Caki2 (cell line): ENCODE measurements at regions not wholly inside any gene's neighbourhood (a gene's known extent, or its start where the extent isn't known, plus 50 kb on each side); places are given as distances from the start of the nearest gene placed in this dataset.
"Not testable (repeated sequence)": the region's sequence is repeated elsewhere in the genome, so short reads cannot be mapped to it uniquely, and the experiment has no call there.

ENCODE experiments used
- DNase-seq: peaks from one replicate; pipeline ENCODE4 v3.0.0-alpha.2; 2015; ENCODE audit warnings: low read depth
- in situ Hi-C: cut with HindIII; loops from 2 replicates; pipeline ENCODE4 v1.10.0; 2016; ENCODE audit warnings: low sequenced_read_pairs, low pct_unique_long_range_greater_than_20kb, mixed read lengths

GRCh38 chr12:54799966-54800365 is 54.4 kb upstream of the MUCL1 start:
- DNase-seq, in situ Hi-C loops: not testable (repeated sequence)

GRCh38 chr12:54798651-54799050 is 55.7 kb upstream of the MUCL1 start:
- in situ Hi-C loops, result no loop called here
- DNase-seq, result no peak

- DNase-seq, result no peak
- in situ Hi-C loops, result no loop called here
These were observed 57.3 kb upstream of the MUCL1 start for GRCh38 chr12:54796991-54797390.

GRCh38 chr12:54795644-54796043 is 58.7 kb upstream of the MUCL1 start:
- DNase-seq, result no peak
- in situ Hi-C loops, result no loop called here

GRCh38 chr12:54786081-54786480 is 68.2 kb upstream of the MUCL1 start:
- DNase-seq, result no peak
- in situ Hi-C loops, result no loop called here

GRCh38 chr12:54784115-54784514 is 70.2 kb upstream of the MUCL1 start:
- in situ Hi-C loops, result no loop called here
- DNase-seq, result no peak

GRCh38 chr12:54777031-54777430 is 77.3 kb upstream of the MUCL1 start:
- DNase-seq, in situ Hi-C loops: not testable (repeated sequence)

- in situ Hi-C loops, result no loop called here
- no peak for DNase-seq
These were observed 80.7 kb upstream of the MUCL1 start for GRCh38 chr12:54773593-54773992.

GRCh38 chr12:54765652-54766051 is 88.7 kb upstream of the MUCL1 start:
- in situ Hi-C loops, result no loop called here
- DNase-seq, result no peak

- no peak for DNase-seq
- in situ Hi-C loops, result no loop called here
These were observed 91.9 kb upstream of the MUCL1 start for GRCh38 chr12:54762390-54762789.

GRCh38 chr12:54759751-54760150 is 94.6 kb upstream of the MUCL1 start:
- in situ Hi-C loops, result no loop called here
- DNase-seq, result peak; percentile 16

- no peak for DNase-seq
- in situ Hi-C loops, result no loop called here
These were observed 102.8 kb upstream of the MUCL1 start for GRCh38 chr12:54751493-54751892.

- DNase-seq, result no peak
- in situ Hi-C loops, result no loop called here
These were observed 101.1 kb upstream of the DCD start for GRCh38 chr12:54749191-54749818.

- no peak for DNase-seq
- in situ Hi-C loops, result no loop called here
These were observed 96.4 kb upstream of the DCD start for GRCh38 chr12:54744590-54744989.

GRCh38 chr12:54740882-54741281 is 92.7 kb upstream of the DCD start:
- DNase-seq, result no peak
- in situ Hi-C loops, result no loop called here

GRCh38 chr12:54736549-54736948 is 88.4 kb upstream of the DCD start:
- in situ Hi-C loops, result no loop called here
- DNase-seq, result no peak

- in situ Hi-C loops, result no loop called here
- no peak for DNase-seq
These were observed 86.2 kb upstream of the DCD start for GRCh38 chr12:54734196-54734950.

- DNase-seq, result peak; percentile 29
- in situ Hi-C loops, result no loop called here
These were observed 77.2 kb upstream of the DCD start for GRCh38 chr12:54725233-54725843.

GRCh38 chr12:54723379-54724256 is 75.5 kb upstream of the DCD start:
- in situ Hi-C loops, result no loop called here
- DNase-seq, result peak; percentile 19
